ENCODE measurements at regions not wholly inside any gene's neighbourhood (a gene's known extent, or its start where the extent isn't known, plus 50 kb on each side); places are given as distances from the start of the nearest gene placed in this dataset.

DNA sequence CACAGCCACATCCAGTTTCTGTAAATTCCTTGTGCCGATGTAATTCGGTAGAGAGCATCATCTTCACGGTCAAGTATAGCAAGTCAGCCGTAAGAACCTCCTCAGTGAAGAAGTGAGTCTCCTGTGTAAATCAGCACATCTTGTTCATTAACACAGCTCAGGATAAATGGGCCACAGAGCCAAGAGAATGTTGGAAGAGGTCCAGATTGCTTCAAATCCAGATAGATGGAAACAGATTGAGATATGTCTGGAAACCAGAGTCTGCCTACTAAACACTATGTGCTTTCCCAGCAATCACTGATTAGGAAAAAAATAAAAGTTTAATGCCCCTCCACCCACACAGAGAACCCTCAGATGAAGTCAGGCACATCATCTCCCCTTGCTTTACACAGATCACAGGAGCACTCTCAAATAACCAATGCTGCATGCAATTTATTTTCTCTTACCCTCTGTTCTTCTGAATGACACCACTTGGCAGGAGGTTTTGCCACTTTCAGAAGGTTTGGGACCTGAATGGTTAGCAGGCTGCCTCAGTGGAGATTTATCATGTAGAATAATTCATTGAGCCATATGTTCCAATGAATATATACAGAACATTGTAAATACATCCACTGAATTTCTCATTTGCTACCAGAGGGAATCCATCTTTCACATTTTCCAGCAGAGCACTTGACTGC is 357.7 kb downstream of the C4orf33 start:
- TF ChIP-seq POLR2AphosphoS5 (IDR thresholded peaks at IDR 0.05; ENCODE audit: borderline replicate concordance, low read depth, low read length) (no peak), FOXP2 (optimal IDR thresholded peaks at IDR 0.05; ENCODE audit: control extremely low read depth, extremely low read length, insufficient read depth) (no peak), EZH2 (IDR thresholded peaks at IDR 0.05) (no peak)
- H3K27ac ChIP-seq, result no peak overlapping the region
- no peak for DNase-seq (ENCODE audit: low read depth, low spot score)
- no peaks in the 10 kb centered on the region for H3K36me3 ChIP-seq (ENCODE audit: insufficient read depth, low read length)
- H3K9me3 ChIP-seq (ENCODE audit: low read depth, low read length), result no peaks in the 10 kb centered on the region
- no peak overlapping the region for H3K9ac ChIP-seq (ENCODE audit: insufficient read length)
- no peak overlapping the region for H3K4me3 ChIP-seq

DNA sequence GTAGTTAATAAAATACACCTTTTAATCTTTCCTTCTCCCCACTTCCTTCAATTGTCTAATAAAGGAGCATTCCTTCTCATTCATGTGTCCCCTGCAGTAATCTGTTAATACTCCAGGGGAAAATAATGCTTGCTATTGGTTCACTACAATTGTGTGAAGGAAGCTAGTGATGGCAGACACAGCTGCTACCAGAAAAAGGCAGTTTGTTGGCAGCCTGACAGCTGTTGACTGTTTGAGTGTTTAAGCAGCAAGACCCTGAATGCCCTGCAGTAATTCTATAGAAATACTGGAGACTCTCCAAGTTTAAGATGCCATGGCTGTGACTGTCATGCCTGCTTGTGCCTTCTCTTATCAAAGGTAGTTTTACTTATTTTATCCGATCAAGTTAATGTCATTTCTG is 359.5 kb downstream of the C4orf33 start:
- no peaks in the 10 kb centered on the region for H3K9me3 ChIP-seq (ENCODE audit: low read depth, low read length)

DNA sequence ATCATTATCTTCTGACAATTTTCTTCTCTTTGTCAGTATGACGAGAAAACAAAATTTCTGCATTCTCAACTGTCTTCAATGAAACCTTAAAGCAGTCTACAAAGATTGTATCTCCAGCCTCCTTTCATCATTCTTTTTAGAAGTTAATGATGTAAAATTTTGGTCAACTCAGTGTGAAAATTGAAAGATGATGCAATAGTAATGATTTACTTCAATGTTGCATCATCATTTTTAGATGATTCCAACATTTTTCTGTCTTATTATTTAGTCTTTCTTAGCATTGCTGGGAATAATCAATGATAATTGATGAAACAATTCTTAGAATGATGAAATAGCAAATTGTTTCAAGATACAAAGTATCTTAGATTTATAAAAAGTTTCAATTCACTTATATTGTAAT is 372.7 kb downstream of the C4orf33 start:
- no peaks in the 10 kb centered on the region for H3K9me3 ChIP-seq (ENCODE audit: low read depth, low read length)
- H3K27ac ChIP-seq, result no peak overlapping the region
- no peaks in the 10 kb centered on the region for H3K36me3 ChIP-seq (ENCODE audit: insufficient read depth, low read length)
- no peak for DNase-seq (ENCODE audit: low read depth, low spot score)
- no peak for TF ChIP-seq POLR2AphosphoS5 (IDR thresholded peaks at IDR 0.05; ENCODE audit: borderline replicate concordance, low read depth, low read length)
- TF ChIP-seq FOXP2 (optimal IDR thresholded peaks at IDR 0.05; ENCODE audit: control extremely low read depth, extremely low read length, insufficient read depth), result no peak
- TF ChIP-seq EZH2 (IDR thresholded peaks at IDR 0.05), result no peak
- H3K4me3 ChIP-seq, result no peak overlapping the region
- H3K9ac ChIP-seq (ENCODE audit: insufficient read length), result no peak overlapping the region

More for the DNA sequence above, 359.5 kb downstream of the C4orf33 start:
- Histone ChIP-seq H3K36me3 (ENCODE audit: insufficient read depth, low read length) (no peaks in the 10 kb centered on the region), H3K27ac (no peak overlapping the region), H3K9ac (ENCODE audit: insufficient read length) (no peak overlapping the region), H3K4me3 (peak overlapping the region; percentile 9; the same call in 1 of the 2 replicates)
- TF ChIP-seq EZH2 (IDR thresholded peaks at IDR 0.05), result no peak
- TF ChIP-seq POLR2AphosphoS5 (IDR thresholded peaks at IDR 0.05; ENCODE audit: borderline replicate concordance, low read depth, low read length), result no peak
- TF ChIP-seq FOXP2 (optimal IDR thresholded peaks at IDR 0.05; ENCODE audit: control extremely low read depth, extremely low read length, insufficient read depth), result no peak
- peak; percentile 18 for DNase-seq (ENCODE audit: low read depth, low spot score)

DNA sequence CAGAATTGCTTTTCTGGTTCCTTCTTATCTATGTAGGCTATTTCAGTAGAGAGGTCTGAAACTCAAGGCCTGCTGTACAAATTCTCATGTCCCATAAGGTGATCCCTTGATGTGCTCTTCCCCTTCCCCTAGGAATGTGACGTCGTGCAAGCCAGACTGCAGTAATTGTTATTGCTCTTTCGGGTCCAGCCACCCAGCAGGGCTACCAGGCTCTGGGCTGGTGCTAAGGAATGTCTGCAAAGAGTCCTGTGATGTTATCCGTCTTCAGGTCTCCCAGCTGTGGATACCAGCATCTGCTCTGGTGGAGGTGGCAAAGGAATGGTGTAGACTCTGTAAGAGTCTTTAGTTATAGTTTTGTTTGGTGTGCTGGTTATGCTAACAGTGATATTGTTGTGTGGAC is 378.7 kb downstream of the C4orf33 start:
- TF ChIP-seq FOXP2 (optimal IDR thresholded peaks at IDR 0.05; ENCODE audit: control extremely low read depth, extremely low read length, insufficient read depth), result no peak
- TF ChIP-seq POLR2AphosphoS5 (IDR thresholded peaks at IDR 0.05; ENCODE audit: borderline replicate concordance, low read depth, low read length), result no peak
- TF ChIP-seq EZH2 (IDR thresholded peaks at IDR 0.05), result no peak
- H3K36me3 ChIP-seq (ENCODE audit: insufficient read depth, low read length), result no peaks in the 10 kb centered on the region
- DNase-seq (ENCODE audit: low read depth, low spot score), result no peak
- no peaks in the 10 kb centered on the region for H3K9me3 ChIP-seq (ENCODE audit: low read depth, low read length)
- no peak overlapping the region for H3K4me3 ChIP-seq
- H3K9ac ChIP-seq (ENCODE audit: insufficient read length), result no peak overlapping the region
- H3K27ac ChIP-seq, result no peak overlapping the region

DNA sequence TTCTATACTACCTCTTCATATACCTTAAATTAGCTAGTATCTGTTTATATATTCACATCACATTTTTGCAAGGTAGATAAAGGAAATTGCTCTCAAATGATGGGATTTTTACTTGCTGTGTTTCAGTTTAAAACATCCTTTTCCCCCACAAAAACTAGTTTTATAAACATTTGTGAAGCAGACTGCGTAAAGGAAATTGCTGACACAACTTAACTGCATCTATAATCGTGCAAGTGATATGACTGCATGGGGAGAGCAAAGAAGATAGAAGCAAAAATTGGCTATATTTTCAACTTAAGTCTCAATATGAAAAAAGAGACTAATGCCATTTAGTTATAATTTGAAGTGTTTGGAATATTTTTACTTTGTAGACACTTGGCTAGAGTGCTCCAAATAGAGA is 385.2 kb downstream of the C4orf33 start:
- H3K9me3 ChIP-seq (ENCODE audit: low read depth, low read length), result no peaks in the 10 kb centered on the region
- H3K36me3 ChIP-seq (ENCODE audit: insufficient read depth, low read length), result no peaks in the 10 kb centered on the region
- H3K27ac ChIP-seq, result no peak overlapping the region
- TF ChIP-seq FOXP2 (optimal IDR thresholded peaks at IDR 0.05; ENCODE audit: control extremely low read depth, extremely low read length, insufficient read depth), result no peak
- TF ChIP-seq EZH2 (IDR thresholded peaks at IDR 0.05), result no peak
- no peak for TF ChIP-seq POLR2AphosphoS5 (IDR thresholded peaks at IDR 0.05; ENCODE audit: borderline replicate concordance, low read depth, low read length)
- H3K4me3 ChIP-seq, result no peak overlapping the region
- H3K9ac ChIP-seq (ENCODE audit: insufficient read length), result no peak overlapping the region
- no peak for DNase-seq (ENCODE audit: low read depth, low spot score)

DNA sequence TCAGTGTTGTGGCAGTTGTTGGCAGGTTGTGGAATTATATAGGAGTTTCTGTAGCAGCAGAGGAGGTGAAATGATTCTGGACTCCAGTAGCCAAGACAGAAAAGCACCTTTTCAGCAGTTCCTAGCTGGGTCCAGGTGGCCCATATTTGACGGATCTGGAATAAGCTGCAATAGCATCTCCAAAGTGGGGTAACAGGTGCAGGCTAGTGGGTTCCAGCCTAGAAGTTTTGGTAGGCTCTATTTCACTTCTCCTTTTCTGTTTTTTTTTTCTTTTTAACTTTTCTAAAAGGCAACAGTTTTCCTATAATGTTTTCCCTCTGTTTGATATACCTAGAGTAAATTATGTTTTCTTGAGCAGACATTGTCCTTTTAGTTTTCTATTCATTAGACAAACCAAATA is 392.5 kb downstream of the C4orf33 start:
- no peak overlapping the region for H3K27ac ChIP-seq
- no peak for DNase-seq (ENCODE audit: low read depth, low spot score)
- no peak overlapping the region for H3K4me3 ChIP-seq
- no peak overlapping the region for H3K9ac ChIP-seq (ENCODE audit: insufficient read length)
- TF ChIP-seq FOXP2 (optimal IDR thresholded peaks at IDR 0.05; ENCODE audit: control extremely low read depth, extremely low read length, insufficient read depth) (no peak), EZH2 (IDR thresholded peaks at IDR 0.05) (no peak), POLR2AphosphoS5 (IDR thresholded peaks at IDR 0.05; ENCODE audit: borderline replicate concordance, low read depth, low read length) (no peak)
- no peaks in the 10 kb centered on the region for H3K36me3 ChIP-seq (ENCODE audit: insufficient read depth, low read length)
- H3K9me3 ChIP-seq (ENCODE audit: low read depth, low read length), result no peaks in the 10 kb centered on the region

DNA sequence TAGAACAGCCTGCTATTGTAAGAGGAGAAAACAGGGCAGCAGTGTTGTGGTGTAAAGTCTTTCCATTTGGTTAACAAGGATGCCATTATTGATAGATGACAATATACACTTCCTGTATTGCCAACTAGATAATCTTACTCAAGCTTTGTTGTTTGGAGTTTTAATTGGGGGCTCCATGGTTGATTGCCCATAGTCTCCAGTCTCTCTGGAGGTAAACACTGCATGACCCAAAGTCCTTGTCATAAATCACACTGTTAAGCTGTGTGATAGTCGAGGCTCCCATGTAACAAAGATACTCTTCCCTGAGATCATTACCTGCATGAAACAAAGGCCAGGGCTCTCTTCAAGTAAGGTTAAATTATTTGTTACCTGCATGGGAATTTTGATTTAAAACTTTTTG is 394.6 kb downstream of the C4orf33 start:
- Histone ChIP-seq H3K27ac (no peak overlapping the region), H3K4me3 (no peak overlapping the region), H3K36me3 (ENCODE audit: insufficient read depth, low read length) (no peaks in the 10 kb centered on the region), H3K9me3 (ENCODE audit: low read depth, low read length) (no peaks in the 10 kb centered on the region), H3K9ac (ENCODE audit: insufficient read length) (no peak overlapping the region)
- no peak for DNase-seq (ENCODE audit: low read depth, low spot score)
- TF ChIP-seq FOXP2 (optimal IDR thresholded peaks at IDR 0.05; ENCODE audit: control extremely low read depth, extremely low read length, insufficient read depth) (no peak), POLR2AphosphoS5 (IDR thresholded peaks at IDR 0.05; ENCODE audit: borderline replicate concordance, low read depth, low read length) (no peak), EZH2 (IDR thresholded peaks at IDR 0.05) (no peak)

DNA sequence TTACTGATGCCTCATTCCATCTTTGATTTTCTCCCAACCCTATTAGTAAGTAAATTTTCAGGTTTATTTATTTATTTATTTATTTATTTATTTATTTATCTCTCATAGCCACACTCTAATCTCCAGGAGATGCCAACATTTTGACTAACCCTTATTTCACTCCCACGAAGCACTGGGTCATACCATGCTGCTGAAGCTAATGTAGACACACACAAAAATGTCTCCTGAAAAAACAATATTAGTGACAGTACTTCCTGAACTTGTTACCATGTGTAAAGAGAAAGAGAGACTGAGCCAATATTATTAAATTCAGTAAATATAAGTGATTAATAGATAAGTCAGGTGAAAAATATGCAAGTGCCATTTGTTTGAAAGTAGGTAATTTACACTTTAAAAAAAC is 402.7 kb downstream of the C4orf33 start:
- no peak for TF ChIP-seq EZH2 (IDR thresholded peaks at IDR 0.05)
- no peak for TF ChIP-seq POLR2AphosphoS5 (IDR thresholded peaks at IDR 0.05; ENCODE audit: borderline replicate concordance, low read depth, low read length)
- no peak for TF ChIP-seq FOXP2 (optimal IDR thresholded peaks at IDR 0.05; ENCODE audit: control extremely low read depth, extremely low read length, insufficient read depth)
- H3K4me3 ChIP-seq, result no peak overlapping the region
- no peaks in the 10 kb centered on the region for H3K36me3 ChIP-seq (ENCODE audit: insufficient read depth, low read length)
- H3K9ac ChIP-seq (ENCODE audit: insufficient read length), result no peak overlapping the region
- no peaks in the 10 kb centered on the region for H3K9me3 ChIP-seq (ENCODE audit: low read depth, low read length)
- DNase-seq (ENCODE audit: low read depth, low spot score), result no peak
- no peak overlapping the region for H3K27ac ChIP-seq

DNA sequence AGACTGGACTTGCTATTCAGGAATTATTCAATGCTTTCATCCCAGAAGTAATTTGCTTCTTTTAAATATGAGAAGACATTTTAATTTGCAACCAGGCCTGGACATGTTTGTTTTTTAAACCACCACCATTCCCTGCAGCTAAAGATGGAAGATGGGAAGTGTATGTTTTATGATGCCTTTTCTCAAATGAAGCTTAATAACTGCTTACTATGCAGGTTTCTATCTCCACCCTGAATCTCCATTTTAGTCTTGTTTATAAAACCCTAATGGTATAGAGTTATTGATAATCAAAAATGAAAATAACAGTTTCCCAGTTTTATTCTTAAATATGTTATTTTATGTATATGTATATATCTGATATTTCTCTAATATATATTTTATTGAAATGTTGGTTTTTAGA is 418.9 kb downstream of the C4orf33 start:
- TF ChIP-seq POLR2AphosphoS5 (IDR thresholded peaks at IDR 0.05; ENCODE audit: borderline replicate concordance, low read depth, low read length) (no peak), EZH2 (IDR thresholded peaks at IDR 0.05) (no peak), FOXP2 (optimal IDR thresholded peaks at IDR 0.05; ENCODE audit: control extremely low read depth, extremely low read length, insufficient read depth) (no peak)

More for the DNA sequence above, 418.9 kb downstream of the C4orf33 start:
- Histone ChIP-seq H3K27ac (no peak overlapping the region), H3K9me3 (ENCODE audit: low read depth, low read length) (no peaks in the 10 kb centered on the region), H3K4me3 (no peak overlapping the region), H3K9ac (ENCODE audit: insufficient read length) (no peak overlapping the region), H3K36me3 (ENCODE audit: insufficient read depth, low read length) (no peaks in the 10 kb centered on the region)
- DNase-seq (ENCODE audit: low read depth, low spot score), result no peak

All from SK-N-MC (cell line).